ENCODE measurements at regions not wholly inside any gene's neighbourhood (a gene's known extent, or its start where the extent isn't known, plus 50 kb on each side); places are given as distances from the start of the nearest gene placed in this dataset.

- Histone ChIP-seq H3K36me3 (ENCODE audit: insufficient read depth, low read length) (no peaks in the 10 kb centered on the region), H3K4me2 (ENCODE audit: low read length) (no peak overlapping the region), H3K27me3 (ENCODE audit: insufficient read depth, low read length) (no peaks in the 10 kb centered on the region), H2AFZ (ENCODE audit: low read length) (no peak overlapping the region), H3K4me1 (ENCODE audit: insufficient read depth, low read length, severe bottlenecking) (no peaks in the 10 kb centered on the region), H3F3A (ENCODE audit: insufficient read depth, low read length) (no peaks in the 10 kb centered on the region), H3K9me2 (ENCODE audit: low read depth, low read length) (no peaks in the 10 kb centered on the region), H3K9ac (ENCODE audit: low read length) (no peak overlapping the region), H3K79me2 (ENCODE audit: insufficient read depth, low read length) (no peaks in the 10 kb centered on the region), H4K20me1 (ENCODE audit: insufficient read depth, low read length) (no peaks in the 10 kb centered on the region), H3K4me3 (ENCODE audit: low read depth, low read length, poor library complexity, severe bottlenecking) (no peak overlapping the region), H3K9me3 (ENCODE audit: low read length) (no peaks in the 10 kb centered on the region), H3K27ac (ENCODE audit: low read depth, low read length, poor library complexity, severe bottlenecking) (no peak overlapping the region)
- TF ChIP-seq CTCF (IDR thresholded peaks at IDR 0.05; ENCODE audit: low read length), result no peak
- no peak for TF ChIP-seq EZH2 (IDR thresholded peaks at IDR 0.05; ENCODE audit: borderline replicate concordance, low read length)
These were observed 201.0 kb upstream of the RAI14 start for GRCh38 chr5:34455098-34455497.

GRCh38 chr5:34459908-34460307 lies 196.2 kb upstream of the RAI14 start:
- H3F3A ChIP-seq (ENCODE audit: insufficient read depth, low read length), result no peaks in the 10 kb centered on the region
- no peaks in the 10 kb centered on the region for H3K4me1 ChIP-seq (ENCODE audit: insufficient read depth, low read length, severe bottlenecking)
- no peaks in the 10 kb centered on the region for H3K36me3 ChIP-seq (ENCODE audit: insufficient read depth, low read length)
- no peak for TF ChIP-seq CTCF (IDR thresholded peaks at IDR 0.05; ENCODE audit: low read length)
- no peak for TF ChIP-seq EZH2 (IDR thresholded peaks at IDR 0.05; ENCODE audit: borderline replicate concordance, low read length)
- no peaks in the 10 kb centered on the region for H3K27me3 ChIP-seq (ENCODE audit: insufficient read depth, low read length)
- no peak overlapping the region for H3K4me3 ChIP-seq (ENCODE audit: low read depth, low read length, poor library complexity, severe bottlenecking)
- H2AFZ ChIP-seq (ENCODE audit: low read length), result no peak overlapping the region
- no peaks in the 10 kb centered on the region for H4K20me1 ChIP-seq (ENCODE audit: insufficient read depth, low read length)
- no peak overlapping the region for H3K9ac ChIP-seq (ENCODE audit: low read length)
- no peak overlapping the region for H3K4me2 ChIP-seq (ENCODE audit: low read length)
- no peaks in the 10 kb centered on the region for H3K79me2 ChIP-seq (ENCODE audit: insufficient read depth, low read length)
- H3K9me3 ChIP-seq (ENCODE audit: low read length), result no peaks in the 10 kb centered on the region
- no peaks in the 10 kb centered on the region for H3K9me2 ChIP-seq (ENCODE audit: low read depth, low read length)
- H3K27ac ChIP-seq (ENCODE audit: low read depth, low read length, poor library complexity, severe bottlenecking), result no peak overlapping the region

GRCh38 chr5:34460496-34460895 lies 195.6 kb upstream of the RAI14 start:
- Histone ChIP-seq H3K4me1 (ENCODE audit: insufficient read depth, low read length, severe bottlenecking) (no peaks in the 10 kb centered on the region), H2AFZ (ENCODE audit: low read length) (no peak overlapping the region), H3K27ac (ENCODE audit: low read depth, low read length, poor library complexity, severe bottlenecking) (no peak overlapping the region), H3F3A (ENCODE audit: insufficient read depth, low read length) (no peaks in the 10 kb centered on the region), H3K9me3 (ENCODE audit: low read length) (no peaks in the 10 kb centered on the region), H3K36me3 (ENCODE audit: insufficient read depth, low read length) (no peaks in the 10 kb centered on the region), H4K20me1 (ENCODE audit: insufficient read depth, low read length) (no peaks in the 10 kb centered on the region), H3K9ac (ENCODE audit: low read length) (no peak overlapping the region), H3K79me2 (ENCODE audit: insufficient read depth, low read length) (no peaks in the 10 kb centered on the region), H3K4me2 (ENCODE audit: low read length) (no peak overlapping the region), H3K4me3 (ENCODE audit: low read depth, low read length, poor library complexity, severe bottlenecking) (no peak overlapping the region), H3K9me2 (ENCODE audit: low read depth, low read length) (no peaks in the 10 kb centered on the region), H3K27me3 (ENCODE audit: insufficient read depth, low read length) (no peaks in the 10 kb centered on the region)
- no peak for TF ChIP-seq EZH2 (IDR thresholded peaks at IDR 0.05; ENCODE audit: borderline replicate concordance, low read length)
- TF ChIP-seq CTCF (IDR thresholded peaks at IDR 0.05; ENCODE audit: low read length), result no peak

All from OCI-LY1 (cell line).